HEK293 (cell line): ENCODE measurements at regions not wholly inside any gene's neighbourhood (a gene's known extent, or its start where the extent isn't known, plus 50 kb on each side); places are given as distances from the start of the nearest gene placed in this dataset.

Experiments
- CTCF ChIP-seq: fragments of 450-650 bp; formaldehyde crosslinking; IDR thresholded peaks from 2 replicates; pipeline ENCODE4 v1.5.1; 2016; ENCODE audit warnings: missing biosample characterization, missing genetic modification characterization
- REPIN1 ChIP-seq: fragments of 450-650 bp; formaldehyde crosslinking; IDR thresholded peaks from 2 replicates; pipeline ENCODE4 v1.5.1; 2017; ENCODE audit warnings: missing biosample characterization, missing genetic modification characterization, low read depth
- TSHZ1 ChIP-seq: fragments of 450-650 bp; formaldehyde crosslinking; IDR thresholded peaks from 2 replicates; pipeline ENCODE4 v1.5.1; 2016; ENCODE audit warnings: missing biosample characterization, missing genetic modification characterization, borderline replicate concordance
- YY2 ChIP-seq: fragments of 450-650 bp; formaldehyde crosslinking; IDR thresholded peaks from 2 replicates; pipeline ENCODE4 v1.5.1; 2016; ENCODE audit warnings: missing biosample characterization, missing genetic modification characterization
- ZBTB49 ChIP-seq: fragments of 450-650 bp; formaldehyde crosslinking; IDR thresholded peaks from 2 replicates; pipeline ENCODE4 v1.5.1; 2016; ENCODE audit warnings: missing biosample characterization, missing genetic modification characterization, low read depth
- ZNF138 ChIP-seq: fragments of 450-650 bp; formaldehyde crosslinking; IDR thresholded peaks from 2 replicates; pipeline ENCODE4 v1.5.1; 2016; ENCODE audit warnings: missing biosample characterization, missing genetic modification characterization, borderline replicate concordance
- ZNF202 ChIP-seq: fragments of 450-650 bp; formaldehyde crosslinking; IDR thresholded peaks from 2 replicates; pipeline ENCODE4 v1.5.1; 2016; ENCODE audit warnings: missing biosample characterization, missing genetic modification characterization, borderline replicate concordance
- ZNF274 ChIP-seq, 2 experiments: fragments of 200-500 bp in 1 of 2; fragments of 450-650 bp in 1 of 2; sonication (Bioruptor generic) in 1 of 2; formaldehyde crosslinking in 1 of 2; IDR thresholded peaks; 2 replicates each; pipeline versions ENCODE4 v1.5.1 to v1.6.1; 2014 to 2016; ENCODE audit warnings: borderline replicate concordance in 1 of 2, inconsistent platforms in 1 of 2, low read length in 1 of 2, missing biosample characterization in 1 of 2, missing genetic modification characterization in 1 of 2
- ZNF280D ChIP-seq: fragments of 450-650 bp; formaldehyde crosslinking; IDR thresholded peaks from 2 replicates; pipeline ENCODE4 v1.5.1; 2016; ENCODE audit warnings: missing biosample characterization, missing genetic modification characterization
- ZNF416 ChIP-seq: fragments of 450-650 bp; formaldehyde crosslinking; IDR thresholded peaks from 2 replicates; pipeline ENCODE4 v1.5.1; 2016; ENCODE audit warnings: missing biosample characterization, missing genetic modification characterization
- ZNF658 ChIP-seq: fragments of 450-650 bp; formaldehyde crosslinking; IDR thresholded peaks from 2 replicates; pipeline ENCODE4; 2016; ENCODE audit warnings: missing biosample characterization, missing genetic modification characterization
- ZNF785 ChIP-seq: fragments of 450-650 bp; formaldehyde crosslinking; IDR thresholded peaks from 2 replicates; pipeline ENCODE4 v1.5.1; 2016; ENCODE audit warnings: missing biosample characterization, missing genetic modification characterization
- ZSCAN30 ChIP-seq: fragments of 450-650 bp; IDR thresholded peaks from 2 replicates; pipeline ENCODE4 v1.5.1; 2018; ENCODE audit warnings: missing biosample characterization, mild to moderate bottlenecking, missing genetic modification characterization, moderate library complexity
- TF ChIP-seq, protein P1 (sequence below): fragments of 450-650 bp; formaldehyde crosslinking; IDR thresholded peaks from 2 replicates; pipeline ENCODE4 v1.5.1; 2016; ENCODE audit warnings: missing biosample characterization, missing genetic modification characterization

DNA sequence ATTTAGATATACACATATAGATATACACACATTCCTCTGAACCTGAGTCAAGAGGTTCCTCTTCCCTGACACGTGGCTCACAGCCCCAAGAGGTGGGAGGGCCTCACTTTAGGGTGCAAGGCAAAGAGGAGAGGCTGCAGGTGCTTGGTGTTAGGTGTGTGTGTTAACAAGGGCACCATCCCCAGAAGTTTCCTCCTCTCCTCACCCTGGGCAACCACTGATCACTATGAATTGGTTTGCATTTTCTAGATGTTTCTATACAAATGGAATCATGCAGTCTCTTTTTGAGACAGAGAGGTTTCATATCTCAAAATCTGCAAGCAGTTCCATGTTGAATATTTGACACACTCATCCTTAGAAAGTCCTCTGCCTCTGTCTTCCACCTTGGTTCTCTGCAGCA is 120.9 kb upstream of the NECTIN1 start:
- no peak for TF ChIP-seq ZNF785
- TF ChIP-seq ZBTB49 (tag by site-specific recombination) = no peak
- no peak for TF ChIP-seq ZNF658
- TF ChIP-seq CTCF (tag by site-specific recombination) = no peak
- TF ChIP-seq ZNF274 (IDR thresholded peaks at IDR 0.05; ENCODE audit: low read length) = no peak
- no peak for TF ChIP-seq ZNF274 (tag by site-specific recombination; IDR thresholded peaks at IDR 0.05; ENCODE audit: borderline replicate concordance)
- TF ChIP-seq, protein P1, sequence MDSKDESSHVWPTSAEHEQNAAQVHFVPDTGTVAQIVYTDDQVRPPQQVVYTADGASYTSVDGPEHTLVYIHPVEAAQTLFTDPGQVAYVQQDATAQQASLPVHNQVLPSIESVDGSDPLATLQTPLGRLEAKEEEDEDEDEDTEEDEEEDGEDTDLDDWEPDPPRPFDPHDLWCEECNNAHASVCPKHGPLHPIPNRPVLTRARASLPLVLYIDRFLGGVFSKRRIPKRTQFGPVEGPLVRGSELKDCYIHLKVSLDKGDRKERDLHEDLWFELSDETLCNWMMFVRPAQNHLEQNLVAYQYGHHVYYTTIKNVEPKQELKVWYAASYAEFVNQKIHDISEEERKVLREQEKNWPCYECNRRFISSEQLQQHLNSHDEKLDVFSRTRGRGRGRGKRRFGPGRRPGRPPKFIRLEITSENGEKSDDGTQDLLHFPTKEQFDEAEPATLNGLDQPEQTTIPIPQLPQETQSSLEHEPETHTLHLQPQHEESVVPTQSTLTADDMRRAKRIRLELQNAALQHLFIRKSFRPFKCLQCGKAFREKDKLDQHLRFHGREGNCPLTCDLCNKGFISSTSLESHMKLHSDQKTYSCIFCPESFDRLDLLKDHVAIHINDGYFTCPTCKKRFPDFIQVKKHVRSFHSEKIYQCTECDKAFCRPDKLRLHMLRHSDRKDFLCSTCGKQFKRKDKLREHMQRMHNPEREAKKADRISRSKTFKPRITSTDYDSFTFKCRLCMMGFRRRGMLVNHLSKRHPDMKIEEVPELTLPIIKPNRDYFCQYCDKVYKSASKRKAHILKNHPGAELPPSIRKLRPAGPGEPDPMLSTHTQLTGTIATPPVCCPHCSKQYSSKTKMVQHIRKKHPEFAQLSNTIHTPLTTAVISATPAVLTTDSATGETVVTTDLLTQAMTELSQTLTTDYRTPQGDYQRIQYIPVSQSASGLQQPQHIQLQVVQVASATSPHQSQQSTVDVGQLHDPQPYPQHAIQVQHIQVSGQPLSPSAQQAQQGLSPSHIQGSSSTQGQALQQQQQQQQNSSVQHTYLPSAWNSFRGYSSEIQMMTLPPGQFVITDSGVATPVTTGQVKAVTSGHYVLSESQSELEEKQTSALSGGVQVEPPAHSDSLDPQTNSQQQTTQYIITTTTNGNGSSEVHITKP (tag by site-specific recombination) = no peak
- no peak for TF ChIP-seq ZNF202
- TF ChIP-seq ZNF138 (tag by site-specific recombination) = no peak
- no peak for TF ChIP-seq YY2 (tag by site-specific recombination)
- no peak for TF ChIP-seq ZNF280D (tag by site-specific recombination)
- TF ChIP-seq TSHZ1 (tag by site-specific recombination) = no peak
- no peak for TF ChIP-seq ZNF416 (tag by site-specific recombination)
- TF ChIP-seq REPIN1 = no peak
- TF ChIP-seq ZSCAN30 (tag by site-specific recombination) = no peak
